Stomach (tissue), 8 donors: ENCODE measurements at regions not wholly inside any gene's neighbourhood (a gene's known extent, or its start where the extent isn't known, plus 50 kb on each side); places are given as distances from the start of the nearest gene placed in this dataset.

ENCODE experiments used
- DNase-seq, 2 donors: peaks; one replicate each; pipeline versions ENCODE4 v3.0.0 to v3.0.0-alpha.2; 2013 to 2019
- H3K27ac ChIP-seq, 5 donors: fragments of 200-600 bp in 4 of 5; sonication (generic) in 4 of 5; one replicate each; pipeline ENCODE4 v1.5.1; 2013 to 2019; ENCODE audit warnings: mild to moderate bottlenecking in 1 of 5, moderate library complexity in 1 of 5
- H3K27me3 ChIP-seq, 3 donors: fragments of 200-600 bp; sonication (generic); one replicate each; pipeline ENCODE4 v1.5.1; 2017 to 2019; ENCODE audit warnings: mixed run types in 1 of 3
- H3K36me3 ChIP-seq, 4 donors: fragments of 200-600 bp; sonication (generic); 1 replicate in 3 of 4; 2 replicates in 1 of 4; pipeline ENCODE4 v1.5.1; 2016 to 2019
- H3K4me1 ChIP-seq, 4 donors: fragments of 200-600 bp; sonication (generic); one replicate each; pipeline ENCODE4 v1.5.1; 2016 to 2019
- H3K4me3 ChIP-seq, 4 donors: fragments of 200-600 bp; sonication (generic) in 3 of 4; one replicate each; pipeline ENCODE4 v1.5.1; 2016 to 2019; ENCODE audit warnings: mild to moderate bottlenecking in 1 of 4
- H3K9me3 ChIP-seq, 4 donors: fragments of 200-600 bp; sonication (generic); one replicate each; pipeline ENCODE4 v1.5.1; 2016 to 2019
- EP300 ChIP-seq: sonication (generic); formaldehyde crosslinking; IDR thresholded peaks from one replicate; pipeline ENCODE4 v1.6.1; 2017; ENCODE audit warnings: antibody characterized with exemption
- POLR2A ChIP-seq, 4 donors: fragments of 450-650 bp; IDR thresholded peaks; one replicate each; pipeline ENCODE4 v1.6.1; 2016; ENCODE audit warnings: antibody characterized with exemption in 4 of 4, control low read depth in 2 of 4, mild to moderate bottlenecking in 1 of 4, moderate library complexity in 1 of 4
- POLR2AphosphoS5 ChIP-seq, 3 donors: sonication (generic); formaldehyde crosslinking; IDR thresholded peaks; one replicate each; pipeline ENCODE4 v1.6.1; 2016; ENCODE audit warnings: antibody characterized with exemption in 3 of 3
- WGBS, 5 donors: extraction: QIAGEN DNeasy Blood & Tissue Kit in 3 of 5; methylation state at CpG; one replicate each; pipeline versions ENCODE4 v1.1.5 to v1.1.7; 2013 to 2018; 5-methylcytosine and 5-hydroxymethylcytosine counted together
- intact Hi-C: fragments of 100-400 bp; cut with DNase I; formaldehyde crosslinking; loops from one replicate; pipeline ENCODE4 v1.15.1; 2023; ENCODE audit warnings: low total_unique reads
- TF ChIP-seq, protein P1 (sequence below), 7 experiments: fragments of 450-650 bp in 4 of 7; fragments of 200-600 bp in 3 of 7; sonication (generic) in 3 of 7; IDR thresholded peaks; one replicate each; pipeline ENCODE4 v1.5.1; 2016 to 2019; ENCODE audit warnings: antibody characterized with exemption in 7 of 7, control low read depth in 2 of 7, mild to moderate bottlenecking in 1 of 7
- donor health status: healthy with polysubstance abuse.
- donor health status: Bipolar disorder and iron deficiency.
- donor health status: healthy.

DNA sequence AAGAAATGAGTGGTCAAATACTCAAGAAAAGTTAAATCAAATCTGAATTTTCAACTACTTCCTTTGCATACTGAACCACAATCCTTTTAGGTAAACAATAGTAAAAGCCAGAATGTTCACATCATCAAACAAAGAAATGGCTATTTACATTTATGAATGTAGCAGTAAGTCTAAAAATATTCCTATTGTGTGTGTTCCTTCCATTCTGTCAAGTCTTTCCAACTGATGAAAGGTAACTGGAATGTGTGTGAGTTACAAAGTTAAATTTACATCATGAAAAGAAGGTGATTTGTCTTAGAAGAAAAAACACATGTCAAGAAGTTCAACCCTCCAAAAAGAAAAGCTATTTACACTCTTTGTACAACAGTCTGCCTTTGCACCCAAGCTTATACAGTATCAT lies 203.1 kb downstream of the SIPA1L2 start:
- DNase-seq = no peak
- Histone ChIP-seq H3K4me1 (peaks cover 0 to 3% (median 0%) of the 10 kb centered on the region in 4 donors), H3K27ac (no peak overlapping the region), H3K27me3 (no peaks in the 10 kb centered on the region), H3K36me3 (peaks cover 0 to 54% (median 20%) of the 10 kb centered on the region in 4 donors), H3K4me3 (no peak overlapping the region), H3K9me3 (no peaks in the 10 kb centered on the region)
- intact Hi-C loops = no loop called here
- TF ChIP-seq EP300 (no peak), POLR2AphosphoS5 (IDR thresholded peaks at IDR 0.05) (no peak), POLR2A (IDR thresholded peaks at IDR 0.05) (no peak)
- TF ChIP-seq, protein P1, sequence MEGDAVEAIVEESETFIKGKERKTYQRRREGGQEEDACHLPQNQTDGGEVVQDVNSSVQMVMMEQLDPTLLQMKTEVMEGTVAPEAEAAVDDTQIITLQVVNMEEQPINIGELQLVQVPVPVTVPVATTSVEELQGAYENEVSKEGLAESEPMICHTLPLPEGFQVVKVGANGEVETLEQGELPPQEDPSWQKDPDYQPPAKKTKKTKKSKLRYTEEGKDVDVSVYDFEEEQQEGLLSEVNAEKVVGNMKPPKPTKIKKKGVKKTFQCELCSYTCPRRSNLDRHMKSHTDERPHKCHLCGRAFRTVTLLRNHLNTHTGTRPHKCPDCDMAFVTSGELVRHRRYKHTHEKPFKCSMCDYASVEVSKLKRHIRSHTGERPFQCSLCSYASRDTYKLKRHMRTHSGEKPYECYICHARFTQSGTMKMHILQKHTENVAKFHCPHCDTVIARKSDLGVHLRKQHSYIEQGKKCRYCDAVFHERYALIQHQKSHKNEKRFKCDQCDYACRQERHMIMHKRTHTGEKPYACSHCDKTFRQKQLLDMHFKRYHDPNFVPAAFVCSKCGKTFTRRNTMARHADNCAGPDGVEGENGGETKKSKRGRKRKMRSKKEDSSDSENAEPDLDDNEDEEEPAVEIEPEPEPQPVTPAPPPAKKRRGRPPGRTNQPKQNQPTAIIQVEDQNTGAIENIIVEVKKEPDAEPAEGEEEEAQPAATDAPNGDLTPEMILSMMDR (IDR thresholded peaks at IDR 0.05) = no peak

DNA sequence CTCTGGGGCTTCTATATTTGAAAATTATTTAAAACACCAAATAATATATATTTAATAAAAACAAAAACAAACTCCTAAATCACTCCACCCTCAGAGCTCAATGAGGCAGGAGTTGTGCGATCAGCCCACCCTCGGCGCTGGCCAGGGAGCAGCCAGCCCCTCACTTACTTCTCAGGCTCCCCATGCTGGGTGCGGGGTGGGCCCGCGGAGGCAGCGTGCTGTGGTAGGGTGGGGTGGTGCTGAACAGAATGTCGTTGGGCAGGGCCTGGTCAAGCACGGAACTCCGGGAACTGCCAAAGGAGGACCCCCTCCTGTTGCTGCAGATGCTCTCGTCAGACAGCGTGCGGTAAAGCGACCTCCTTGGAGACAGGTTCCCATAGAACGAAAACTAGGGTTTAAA lies 204.5 kb downstream of the SIPA1L2 start:
- Histone ChIP-seq H3K9me3 (no peaks in the 10 kb centered on the region), H3K4me3 (no peak overlapping the region), H3K27me3 (no peaks in the 10 kb centered on the region), H3K4me1 (peaks cover 0 to 3% (median 0%) of the 10 kb centered on the region in 4 donors), H3K36me3 (peaks cover 0 to 44% (median 24%) of the 10 kb centered on the region in 4 donors), H3K27ac (no peak overlapping the region)
- WGBS, 5 donors = 91 to 98% (median 94%) methylated on average over 15 of the region's 15 CpGs
- TF ChIP-seq EP300 = no peak
- TF ChIP-seq, protein P1 (IDR thresholded peaks at IDR 0.05) = no peak
- no peak for TF ChIP-seq POLR2AphosphoS5 (IDR thresholded peaks at IDR 0.05)
- no peak for TF ChIP-seq POLR2A (IDR thresholded peaks at IDR 0.05)
- intact Hi-C loops = no loop called here
- no peak for DNase-seq

DNA sequence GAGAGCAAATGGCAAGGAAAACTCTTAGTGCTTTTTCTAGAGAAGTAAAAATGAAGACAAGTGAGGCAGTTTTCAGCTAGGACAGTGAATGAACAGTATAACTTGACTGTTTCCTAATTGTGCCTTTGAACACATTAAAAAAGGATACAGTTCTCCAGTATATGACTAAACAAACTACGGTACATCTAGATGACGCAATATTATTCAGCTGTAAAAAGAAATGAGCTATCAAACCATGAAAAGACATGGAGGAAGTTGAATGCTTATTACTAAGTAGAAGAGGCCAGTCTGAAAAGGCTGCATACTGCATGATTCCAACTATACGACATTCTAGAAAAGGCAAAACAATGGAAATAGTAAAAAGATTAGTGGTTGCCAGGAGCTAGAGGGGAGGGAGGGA lies 206.3 kb downstream of the SIPA1L2 start:
- Histone ChIP-seq H3K36me3 (peaks cover 0 to 38% (median 30%) of the 10 kb centered on the region in 4 donors), H3K27ac (no peak overlapping the region), H3K9me3 (no peaks in the 10 kb centered on the region), H3K4me1 (peaks cover 0 to 3% (median 0%) of the 10 kb centered on the region in 4 donors), H3K27me3 (no peaks in the 10 kb centered on the region), H3K4me3 (no peak overlapping the region)
- TF ChIP-seq EP300 = no peak
- TF ChIP-seq POLR2AphosphoS5 (IDR thresholded peaks at IDR 0.05) = no peak
- no peak for TF ChIP-seq POLR2A (IDR thresholded peaks at IDR 0.05)
- no peak for DNase-seq
- 55 to 86% (median 83%) methylated on average over 3 of the region's 3 CpGs for WGBS, 5 donors
- intact Hi-C loops = no loop called here

DNA sequence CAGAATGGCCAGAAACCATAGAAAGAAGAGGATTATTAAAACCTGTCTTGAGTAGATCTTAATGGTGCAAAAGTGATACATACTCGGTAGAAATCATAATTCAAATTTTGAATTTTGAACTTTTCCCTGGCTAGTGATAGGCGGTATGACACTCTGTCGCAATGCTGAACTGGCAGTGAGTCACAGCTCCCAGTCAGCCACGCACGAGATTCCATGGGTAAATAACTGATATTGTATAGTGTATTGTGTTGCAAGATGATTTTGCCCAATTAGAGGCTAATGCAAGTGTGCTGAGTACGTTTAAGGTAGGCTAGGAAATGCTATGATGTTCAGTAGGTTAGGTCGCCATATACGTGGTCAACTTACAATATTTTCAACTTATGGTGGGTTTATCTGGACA lies 207.0 kb downstream of the SIPA1L2 start:
- DNase-seq = no peak
- 82 to 88% (median 86%) methylated on average over 8 of the region's 8 CpGs for WGBS, 5 donors

DNA sequence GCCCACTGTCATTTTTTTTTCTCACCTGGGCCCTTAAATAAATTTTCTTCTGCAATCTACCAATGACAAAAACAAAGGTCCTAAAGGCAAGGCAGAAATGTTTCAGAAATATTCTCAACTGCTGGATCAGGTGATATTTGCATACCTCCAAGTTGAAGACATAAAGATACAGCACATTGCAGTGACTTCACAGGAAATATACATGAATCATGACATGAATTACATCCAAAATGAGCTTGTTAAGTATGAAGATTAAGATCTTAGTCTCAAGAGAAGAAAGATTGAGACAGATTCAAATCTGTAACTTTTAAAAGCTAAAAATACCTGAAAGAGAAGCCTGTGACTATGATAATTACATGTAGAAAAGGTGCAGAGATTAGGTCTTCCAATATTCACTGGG lies 207.8 kb downstream of the SIPA1L2 start:
- TF ChIP-seq EP300 = no peak
- no peak for TF ChIP-seq POLR2AphosphoS5 (IDR thresholded peaks at IDR 0.05)
- TF ChIP-seq, protein P1 (IDR thresholded peaks at IDR 0.05) = no peak
- H3K9me3 ChIP-seq = no peaks in the 10 kb centered on the region
- H3K4me3 ChIP-seq = no peak overlapping the region
- H3K27me3 ChIP-seq = no peaks in the 10 kb centered on the region
- intact Hi-C loops = no loop called here
- H3K4me1 ChIP-seq = peaks cover 0 to 1% (median 0%) of the 10 kb centered on the region in 4 donors
- no peak for DNase-seq
- H3K36me3 ChIP-seq = peaks cover 0 to 33% (median 28%) of the 10 kb centered on the region in 4 donors
- no peak overlapping the region for H3K27ac ChIP-seq

More for the DNA sequence above, 207.0 kb downstream of the SIPA1L2 start:
- TF ChIP-seq POLR2AphosphoS5 (IDR thresholded peaks at IDR 0.05) (no peak), POLR2A (IDR thresholded peaks at IDR 0.05) (no peak), EP300 (no peak)
- TF ChIP-seq, protein P1 (IDR thresholded peaks at IDR 0.05) = no peak
- H3K27me3 ChIP-seq = no peaks in the 10 kb centered on the region
- no peak overlapping the region for H3K4me3 ChIP-seq
- intact Hi-C loops = no loop called here
- no peak overlapping the region for H3K27ac ChIP-seq
- peaks cover 0 to 3% (median 0%) of the 10 kb centered on the region in 4 donors for H3K4me1 ChIP-seq
- no peaks in the 10 kb centered on the region for H3K9me3 ChIP-seq
- peaks cover 0 to 35% (median 31%) of the 10 kb centered on the region in 4 donors for H3K36me3 ChIP-seq
